DND-41 (cell line): ENCODE measurements at regions not wholly inside any gene's neighbourhood (a gene's known extent, or its start where the extent isn't known, plus 50 kb on each side); places are given as distances from the start of the nearest gene placed in this dataset.

ENCODE experiments used
- EZH2 ChIP-seq: IDR thresholded peaks from 3 replicates; pipeline ENCODE4 v1.6.1; 2012; ENCODE audit warnings: borderline replicate concordance, low read depth, mild to moderate bottlenecking, moderate library complexity, low read length, inconsistent platforms; ENCODE audit not compliant: severe bottlenecking
- TF ChIP-seq, protein P1 (sequence below): IDR thresholded peaks from 2 replicates; pipeline ENCODE4 v1.5.1; 2012; ENCODE audit warnings: borderline replicate concordance, low read length, moderate library complexity, mild to moderate bottlenecking; ENCODE audit not compliant: poor library complexity, severe bottlenecking; ENCODE audit errors: extremely low read depth

GRCh38 chr20:57788936-57789613 is 79.3 kb upstream of the PMEPA1 start:
- TF ChIP-seq, protein P1, sequence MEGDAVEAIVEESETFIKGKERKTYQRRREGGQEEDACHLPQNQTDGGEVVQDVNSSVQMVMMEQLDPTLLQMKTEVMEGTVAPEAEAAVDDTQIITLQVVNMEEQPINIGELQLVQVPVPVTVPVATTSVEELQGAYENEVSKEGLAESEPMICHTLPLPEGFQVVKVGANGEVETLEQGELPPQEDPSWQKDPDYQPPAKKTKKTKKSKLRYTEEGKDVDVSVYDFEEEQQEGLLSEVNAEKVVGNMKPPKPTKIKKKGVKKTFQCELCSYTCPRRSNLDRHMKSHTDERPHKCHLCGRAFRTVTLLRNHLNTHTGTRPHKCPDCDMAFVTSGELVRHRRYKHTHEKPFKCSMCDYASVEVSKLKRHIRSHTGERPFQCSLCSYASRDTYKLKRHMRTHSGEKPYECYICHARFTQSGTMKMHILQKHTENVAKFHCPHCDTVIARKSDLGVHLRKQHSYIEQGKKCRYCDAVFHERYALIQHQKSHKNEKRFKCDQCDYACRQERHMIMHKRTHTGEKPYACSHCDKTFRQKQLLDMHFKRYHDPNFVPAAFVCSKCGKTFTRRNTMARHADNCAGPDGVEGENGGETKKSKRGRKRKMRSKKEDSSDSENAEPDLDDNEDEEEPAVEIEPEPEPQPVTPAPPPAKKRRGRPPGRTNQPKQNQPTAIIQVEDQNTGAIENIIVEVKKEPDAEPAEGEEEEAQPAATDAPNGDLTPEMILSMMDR = no peak
- no peak for TF ChIP-seq EZH2
